ENCODE measurements at regions not wholly inside any gene's neighbourhood (a gene's known extent, or its start where the extent isn't known, plus 50 kb on each side); places are given as distances from the start of the nearest gene placed in this dataset.

DNA sequence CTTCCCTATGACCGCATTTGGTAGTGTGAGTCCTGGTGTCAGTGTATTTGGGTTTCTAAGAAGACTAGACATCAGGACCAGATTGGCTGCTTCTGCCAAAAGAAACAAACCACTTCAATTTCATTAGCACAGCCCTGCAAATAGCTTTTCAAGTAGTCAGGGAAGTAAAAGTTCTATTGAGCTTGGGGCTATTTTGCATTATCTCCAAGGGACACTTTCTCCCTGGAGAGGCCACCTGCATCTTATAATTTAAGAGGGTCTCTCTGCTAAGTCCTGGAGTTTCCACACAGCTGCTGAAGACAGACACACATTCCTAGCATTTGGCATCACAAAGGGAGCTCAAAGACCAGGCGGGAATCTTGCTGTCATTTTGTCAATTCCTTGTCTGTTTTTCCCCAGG, 141.2 kb downstream of the BMP2 start:
- Histone ChIP-seq H3K36me3 (no peaks in the 10 kb centered on the region), H3K27me3 (no peaks in the 10 kb centered on the region), H3K27ac (no peak overlapping the region), H3K4me3 (no peak overlapping the region), H3K9me3 (no peaks in the 10 kb centered on the region), H3K4me1 (no peaks in the 10 kb centered on the region)
- no peak for DNase-seq
- ATAC-seq: no peak
- intact Hi-C loops (cut with DNase I): no loop called here
- no peak for TF ChIP-seq CTCF (IDR thresholded peaks at IDR 0.05)

DNA sequence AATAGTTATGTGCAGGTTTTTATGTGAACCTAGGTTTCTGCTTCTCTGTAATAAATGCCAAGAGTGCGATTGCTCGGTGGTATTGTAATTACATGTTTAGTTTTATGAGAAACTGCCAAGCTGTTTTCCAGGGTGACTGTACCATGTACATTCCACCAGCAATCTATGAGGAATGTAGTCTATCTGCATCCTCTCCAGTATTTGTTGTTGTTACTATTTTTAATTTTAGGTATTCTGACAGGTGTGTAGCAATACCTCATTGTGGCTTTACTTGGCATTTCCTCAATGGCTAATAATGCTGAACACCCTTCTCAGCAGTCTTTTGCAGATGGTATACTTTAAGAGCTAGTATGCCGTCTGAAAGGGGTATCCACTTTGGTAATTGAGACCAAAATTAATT, 142.1 kb downstream of the BMP2 start:
- DNase-seq (no peak), ATAC-seq (no peak)
- H3K9me3 ChIP-seq: no peaks in the 10 kb centered on the region
- no peak overlapping the region for H3K4me3 ChIP-seq
- H3K36me3 ChIP-seq: no peaks in the 10 kb centered on the region
- H3K27ac ChIP-seq: no peak overlapping the region
- no peaks in the 10 kb centered on the region for H3K27me3 ChIP-seq
- intact Hi-C loops (cut with DNase I): no loop called here
- H3K4me1 ChIP-seq: no peaks in the 10 kb centered on the region
- TF ChIP-seq CTCF (IDR thresholded peaks at IDR 0.05): no peak

GRCh38 chr20:6914986-6915385, 147.5 kb downstream of the BMP2 start:
- H3K4me3 ChIP-seq: no peak overlapping the region
- intact Hi-C loops (cut with DNase I): no loop called here
- ATAC-seq (no peak), DNase-seq (no peak)
- H3K4me1 ChIP-seq: no peaks in the 10 kb centered on the region
- H3K27me3 ChIP-seq: no peaks in the 10 kb centered on the region
- no peaks in the 10 kb centered on the region for H3K36me3 ChIP-seq
- H3K27ac ChIP-seq: no peak overlapping the region
- no peak for TF ChIP-seq CTCF (IDR thresholded peaks at IDR 0.05)
- H3K9me3 ChIP-seq: no peaks in the 10 kb centered on the region

GRCh38 chr20:6916938-6917337, 149.5 kb downstream of the BMP2 start:
- Histone ChIP-seq H3K27me3 (no peaks in the 10 kb centered on the region), H3K4me1 (no peaks in the 10 kb centered on the region), H3K27ac (no peak overlapping the region), H3K36me3 (no peaks in the 10 kb centered on the region), H3K9me3 (no peaks in the 10 kb centered on the region), H3K4me3 (no peak overlapping the region)
- TF ChIP-seq CTCF (IDR thresholded peaks at IDR 0.05): no peak
- ATAC-seq (no peak), DNase-seq (no peak)
- intact Hi-C loops (cut with DNase I): no loop called here

GRCh38 chr20:6919792-6920468, 152.4 kb downstream of the BMP2 start:
- Histone ChIP-seq H3K4me1 (no peaks in the 10 kb centered on the region), H3K36me3 (no peaks in the 10 kb centered on the region), H3K9me3 (no peaks in the 10 kb centered on the region), H3K4me3 (no peak overlapping the region), H3K27me3 (no peaks in the 10 kb centered on the region), H3K27ac (no peak overlapping the region)
- ATAC-seq: no peak
- DNase-seq: peak in 2 of 4 donors; percentile 48 to 62
- TF ChIP-seq CTCF (IDR thresholded peaks at IDR 0.05): no peak
- intact Hi-C loops (cut with DNase I): no loop called here
